Endothelial cell of umbilical vein (primary cell): ENCODE measurements at regions not wholly inside any gene's neighbourhood (a gene's known extent, or its start where the extent isn't known, plus 50 kb on each side); places are given as distances from the start of the nearest gene placed in this dataset.

Source experiments
- BruUV-seq: library from RNA; stranded (reverse); fragments of 400-500 nt; replicated peaks from 2 replicates; lab custom pipeline; 2021; lab: Mats Ljungman, UMichigan
- CTCF ChIA-PET: fragments of 300-600, 350-600 bp; sonication (Branson Sonifier 250); formaldehyde crosslinking; loops from one replicate; lab custom pipeline; 2021; ENCODE audit warnings: antibody characterized with exemption, inconsistent platforms; lab: Charles Lee
- POLR2A ChIA-PET: fragments of 300-600, 350-600 bp; sonication (Branson Sonifier 250); formaldehyde crosslinking; loops from one replicate; lab custom pipeline; 2021; ENCODE audit warnings: antibody characterized with exemption, inconsistent platforms; lab: Charles Lee
- DNase-seq: peaks from one replicate; pipeline ENCODE4 v3.0.0-alpha.2; 2011; ENCODE audit warnings: low read depth, low spot score
- FAIRE-seq: peaks from 2 replicates; lab custom pipeline; 2011; peaks lifted over from hg19 to GRCh38; lab: Jason Lieb, UNC
- H2AFZ ChIP-seq: 2 replicates; pipeline ENCODE4 v1.6.0; 2012; ENCODE audit warnings: low read depth, low read length, control low read depth, inconsistent platforms
- H3K27ac ChIP-seq: 2 replicates; pipeline ENCODE4 v1.5.1; 2011; ENCODE audit warnings: low read depth, mild to moderate bottlenecking, control low read depth, low read length, moderate library complexity; ENCODE audit not compliant: insufficient read depth
- H3K27me3 ChIP-seq, 2 experiments: 2 replicates each; pipeline versions ENCODE4 v1.6.0 to v1.6.1; 2011; ENCODE audit warnings: low read length in 2 of 2, mixed read lengths in 1 of 2; ENCODE audit not compliant: control insufficient read depth in 2 of 2, insufficient read depth in 2 of 2
- H3K36me3 ChIP-seq, 2 experiments: 2 replicates in 1 of 2; 3 replicates in 1 of 2; pipeline ENCODE4 v1.5.1; 2011; ENCODE audit warnings: low read length in 2 of 2, mild to moderate bottlenecking in 1 of 2, moderate library complexity in 1 of 2; ENCODE audit not compliant: control insufficient read depth in 2 of 2, insufficient read depth in 2 of 2; ENCODE audit errors: extremely low read depth in 1 of 2
- H3K4me1 ChIP-seq: 3 replicates; pipeline ENCODE4 v1.5.1; 2011; ENCODE audit warnings: mild to moderate bottlenecking, low read length; ENCODE audit not compliant: control insufficient read depth, insufficient read depth; ENCODE audit errors: extremely low read depth
- H3K4me2 ChIP-seq: 2 replicates; pipeline ENCODE4 v1.6.1; 2011; ENCODE audit warnings: low read length, control low read depth, mixed read lengths; ENCODE audit not compliant: insufficient read depth
- H3K4me3 ChIP-seq, 3 experiments: fragments of 200-600 bp in 1 of 3; sonication (generic), shearing (Covaris generic) in 1 of 3; replicated peaks in 1 of 3; 2 replicates each; pipeline ENCODE4 v1.5.1; 2011 to 2016; ENCODE audit warnings: control low read depth in 3 of 3, low read length in 3 of 3, mild to moderate bottlenecking in 2 of 3, inconsistent platforms in 1 of 3, low read depth in 1 of 3, moderate library complexity in 1 of 3; ENCODE audit not compliant: insufficient read depth in 1 of 3
- H3K79me2 ChIP-seq: 2 replicates; pipeline ENCODE4 v1.6.0; 2012; ENCODE audit warnings: low read length, inconsistent platforms; ENCODE audit not compliant: control insufficient read depth, insufficient read depth
- H3K9ac ChIP-seq: replicated peaks from 2 replicates; pipeline ENCODE3; 2011; ENCODE audit warnings: low read length, control low read depth; ENCODE audit not compliant: insufficient read depth; ENCODE audit errors: extremely low read depth
- H3K9me1 ChIP-seq: replicated peaks from 3 replicates; pipeline ENCODE4 v1.6.0; 2011; ENCODE audit warnings: mild to moderate bottlenecking, low read length; ENCODE audit not compliant: control insufficient read depth, insufficient read depth; ENCODE audit errors: extremely low read depth
- H3K9me3 ChIP-seq: replicated peaks from 2 replicates; pipeline ENCODE4 v1.5.1; 2012; ENCODE audit warnings: low read length, inconsistent platforms; ENCODE audit not compliant: control insufficient read depth, insufficient read depth
- H4K20me1 ChIP-seq: replicated peaks from 2 replicates; pipeline ENCODE3; 2011; ENCODE audit warnings: mild to moderate bottlenecking, low read length; ENCODE audit not compliant: control insufficient read depth, insufficient read depth; ENCODE audit errors: extremely low read depth
- EZH2 ChIP-seq: IDR thresholded peaks from 2 replicates; pipeline ENCODE4 v1.6.1; 2012; ENCODE audit warnings: borderline replicate concordance, low read depth, mild to moderate bottlenecking, moderate library complexity, low read length, inconsistent platforms; ENCODE audit not compliant: severe bottlenecking
- FOS ChIP-seq: IDR thresholded peaks from 2 replicates; pipeline ENCODE4 v1.6.1; 2011; ENCODE audit warnings: mild to moderate bottlenecking, low read length, moderate library complexity, borderline replicate concordance; ENCODE audit not compliant: insufficient read depth
- GATA2 ChIP-seq: IDR thresholded peaks from 2 replicates; pipeline ENCODE4 v1.7.0; 2011; ENCODE audit warnings: low read depth, mild to moderate bottlenecking, moderate library complexity, mixed read lengths, low read length; ENCODE audit not compliant: insufficient read length, insufficient read depth
- JUN ChIP-seq: IDR thresholded peaks from 2 replicates; pipeline ENCODE4 v1.6.1; 2011; ENCODE audit warnings: borderline replicate concordance, low read depth; ENCODE audit not compliant: insufficient read length, insufficient read depth
- MAX ChIP-seq: IDR thresholded peaks from 2 replicates; pipeline ENCODE4 v1.6.1; 2011; ENCODE audit not compliant: insufficient read depth, insufficient read length
- MYC ChIP-seq: IDR thresholded peaks from one replicate; pipeline ENCODE4 v1.6.1; 2011; ENCODE audit warnings: mild to moderate bottlenecking, low read depth, low read length
- POLR2A ChIP-seq: IDR thresholded peaks from 2 replicates; pipeline ENCODE4 v1.6.1; 2012; ENCODE audit warnings: low read depth, mild to moderate bottlenecking, control low read depth, low read length
- POLR2AphosphoS5 ChIP-seq: IDR thresholded peaks from 2 replicates; pipeline ENCODE4 v1.6.1; 2012; ENCODE audit warnings: low read depth, mild to moderate bottlenecking, control low read depth, low read length, moderate library complexity; ENCODE audit not compliant: insufficient read depth
- dilution Hi-C: fragments of 300-500 bp; cut with MboI; formaldehyde crosslinking; loops from one replicate; pipeline ENCODE4 v1.15.0; 2019; ENCODE audit warnings: low sequenced_read_pairs; ENCODE audit not compliant: extremely low pct_ligation_motif_present
- intact Hi-C: fragments of 100-400 bp; cut with micrococcal nuclease; formaldehyde crosslinking; loops from one replicate; pipeline ENCODE4 v1.10.0; 2022
- TF ChIP-seq, protein P1 (sequence below), 2 donors: IDR thresholded peaks; 1 replicate in 1 of 2; 2 replicates in 1 of 2; pipeline ENCODE4 v1.5.1; 2011; ENCODE audit warnings: low read length in 2 of 2, mild to moderate bottlenecking in 2 of 2, moderate library complexity in 2 of 2, control low read depth in 1 of 2, inconsistent platforms in 1 of 2, low read depth in 1 of 2; ENCODE audit not compliant: insufficient read depth in 1 of 2; ENCODE audit errors: extremely low read depth in 1 of 2

- Histone ChIP-seq H3K27me3 (no peaks in the 10 kb centered on the region), H2AFZ (no peak overlapping the region), H3K9ac (no peak overlapping the region), H3K36me3 (no peaks in the 10 kb centered on the region), H3K79me2 (no peaks in the 10 kb centered on the region), H3K4me3 (no peak overlapping the region), H4K20me1 (no peaks in the 10 kb centered on the region), H3K4me2 (no peak overlapping the region), H3K9me1 (no peaks in the 10 kb centered on the region), H3K27ac (no peak overlapping the region), H3K9me3 (no peaks in the 10 kb centered on the region), H3K4me1 (peaks cover 8% of the 10 kb centered on the region)
- DNase-seq (no peak), FAIRE-seq (no peak)
- ChIA-PET CTCF (interaction anchor here (1.4 kb wide), 1 partner anchor 11 kb away, joined by 3 read pairs; no protein-coding TSS in a partner anchor), POLR2A (no interaction called here)
- TF ChIP-seq MYC (no peak), POLR2AphosphoS5 (no peak), MAX (no peak), GATA2 (no peak), POLR2A (no peak), FOS (no peak), JUN (no peak), EZH2 (no peak)
- TF ChIP-seq, protein P1, sequence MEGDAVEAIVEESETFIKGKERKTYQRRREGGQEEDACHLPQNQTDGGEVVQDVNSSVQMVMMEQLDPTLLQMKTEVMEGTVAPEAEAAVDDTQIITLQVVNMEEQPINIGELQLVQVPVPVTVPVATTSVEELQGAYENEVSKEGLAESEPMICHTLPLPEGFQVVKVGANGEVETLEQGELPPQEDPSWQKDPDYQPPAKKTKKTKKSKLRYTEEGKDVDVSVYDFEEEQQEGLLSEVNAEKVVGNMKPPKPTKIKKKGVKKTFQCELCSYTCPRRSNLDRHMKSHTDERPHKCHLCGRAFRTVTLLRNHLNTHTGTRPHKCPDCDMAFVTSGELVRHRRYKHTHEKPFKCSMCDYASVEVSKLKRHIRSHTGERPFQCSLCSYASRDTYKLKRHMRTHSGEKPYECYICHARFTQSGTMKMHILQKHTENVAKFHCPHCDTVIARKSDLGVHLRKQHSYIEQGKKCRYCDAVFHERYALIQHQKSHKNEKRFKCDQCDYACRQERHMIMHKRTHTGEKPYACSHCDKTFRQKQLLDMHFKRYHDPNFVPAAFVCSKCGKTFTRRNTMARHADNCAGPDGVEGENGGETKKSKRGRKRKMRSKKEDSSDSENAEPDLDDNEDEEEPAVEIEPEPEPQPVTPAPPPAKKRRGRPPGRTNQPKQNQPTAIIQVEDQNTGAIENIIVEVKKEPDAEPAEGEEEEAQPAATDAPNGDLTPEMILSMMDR (IDR thresholded peaks at IDR 0.05; ENCODE audit: extremely low read depth in 1 of 2, insufficient read depth in 1 of 2, low read depth in 1 of 2, low read length in 2 of 2) = no peak
- BruUV-seq = no TSS peak
- dilution Hi-C loops (no loop called here), intact Hi-C loops (loop anchor here (2.0 to 5.0 kb wide), 2 partner anchors 41 to 55 kb away; no protein-coding TSS in a partner anchor)
Measured at GRCh38 chr11:110027627-110028371, 65.4 kb upstream of the ZC3H12C start.
